Transverse colon (tissue), 4 donors: ENCODE measurements at regions not wholly inside any gene's neighbourhood (a gene's known extent, or its start where the extent isn't known, plus 50 kb on each side); places are given as distances from the start of the nearest gene placed in this dataset.

ENCODE experiments used
- DNase-seq: peaks from one replicate; pipeline ENCODE4 v3.0.0-alpha.2; 2019
- H3K27ac ChIP-seq, 4 donors: fragments of 200-600 bp; sonication (generic); 2 replicates each; pipeline ENCODE4 v1.5.1; 2016 to 2018; ENCODE audit warnings: inconsistent platforms in 4 of 4
- H3K27me3 ChIP-seq: fragments of 200-600 bp; sonication (generic); 2 replicates; pipeline ENCODE4 v1.5.1; 2017; ENCODE audit warnings: inconsistent platforms
- H3K36me3 ChIP-seq, 4 donors: fragments of 200-600 bp; sonication (generic); 2 replicates each; pipeline ENCODE4 v1.5.1; 2017 to 2019; ENCODE audit warnings: inconsistent platforms in 4 of 4
- H3K4me1 ChIP-seq, 4 donors: fragments of 200-600 bp; sonication (generic); 2 replicates each; pipeline ENCODE4 v1.5.1; 2017 to 2020; ENCODE audit warnings: inconsistent platforms in 4 of 4
- H3K4me3 ChIP-seq, 4 donors: fragments of 200-600 bp; sonication (generic); 1 replicate in 1 of 4; 2 replicates in 3 of 4; pipeline versions ENCODE4 v1.5.1 to v1.6.1; 2017 to 2019; ENCODE audit warnings: inconsistent platforms in 4 of 4
- H3K9me3 ChIP-seq, 2 donors: fragments of 200-600 bp; sonication (generic); 2 replicates each; pipeline ENCODE4 v1.5.1; 2017 to 2019; ENCODE audit warnings: inconsistent platforms in 2 of 2
- CTCF ChIP-seq, 5 experiments: fragments of 200-600 bp in 3 of 5; fragments of 450-650 bp in 2 of 5; sonication (generic) in 3 of 5; IDR thresholded peaks; 1 replicate in 2 of 5; 2 replicates in 3 of 5; pipeline ENCODE4 v1.5.1; 2016 to 2017; ENCODE audit warnings: antibody characterized with exemption in 5 of 5, inconsistent platforms in 3 of 5, mild to moderate bottlenecking in 2 of 5, moderate library complexity in 1 of 5
- EP300 ChIP-seq: sonication (generic); formaldehyde crosslinking; IDR thresholded peaks from one replicate; pipeline ENCODE4 v1.6.1; 2017; ENCODE audit warnings: antibody characterized with exemption, low read depth
- POLR2A ChIP-seq: fragments of 450-650 bp; IDR thresholded peaks from one replicate; pipeline ENCODE4 v1.6.1; 2016; ENCODE audit warnings: antibody characterized with exemption, mild to moderate bottlenecking, moderate library complexity
- POLR2AphosphoS5 ChIP-seq, 3 donors: sonication (generic); formaldehyde crosslinking; IDR thresholded peaks; one replicate each; pipeline ENCODE4 v1.6.1; 2016; ENCODE audit warnings: antibody characterized with exemption in 3 of 3
- WGBS, 2 donors: methylation state at CpG; one replicate each; pipeline ENCODE4 v1.1.5; 2018; ENCODE audit warnings: low coverage in 1 of 2; 5-methylcytosine and 5-hydroxymethylcytosine counted together
- in situ Hi-C, 4 donors: fragments of 200-750 bp; cut with MboI; loops; one replicate each; pipeline versions ENCODE4 v1.15.0 to v1.15.1; 2017; ENCODE audit warnings: low sequenced_read_pairs in 3 of 4, low pct_ligation_motif_present in 1 of 4, low pct_unique_long_range_greater_than_20kb in 1 of 4
- intact Hi-C: fragments of 100-400 bp; cut with DNase I; formaldehyde crosslinking; loops from one replicate; pipeline ENCODE4 v1.15.1; 2023; ENCODE audit warnings: low total_unique reads

GRCh38 chr18:54716586-54716985 is 111.7 kb upstream of the RAB27B start:
- intact Hi-C loops: no loop called here
- Histone ChIP-seq H3K9me3 (no peaks in the 10 kb centered on the region), H3K4me1 (peaks cover 0 to 10% (median 6%) of the 10 kb centered on the region in 4 donors), H3K27me3 (no peaks in the 10 kb centered on the region), H3K36me3 (no peaks in the 10 kb centered on the region), H3K27ac (no peak overlapping the region), H3K4me3 (no peak overlapping the region)
- TF ChIP-seq EP300: no peak
- TF ChIP-seq POLR2AphosphoS5 (IDR thresholded peaks at IDR 0.05): no peak
- no peak for TF ChIP-seq CTCF (IDR thresholded peaks at IDR 0.05)
- TF ChIP-seq POLR2A: no peak
- no peak for DNase-seq
- WGBS, 2 donors: 33 to 54% methylated on average over 1 to 2 of the region's 2 CpGs
- in situ Hi-C loops: no loop called here

GRCh38 chr18:54717673-54718407 is 110.4 kb upstream of the RAB27B start:
- H3K27ac ChIP-seq: no peak overlapping the region
- no peaks in the 10 kb centered on the region for H3K36me3 ChIP-seq
- H3K9me3 ChIP-seq: no peaks in the 10 kb centered on the region
- H3K27me3 ChIP-seq: no peaks in the 10 kb centered on the region
- no peak for DNase-seq
- no peak for TF ChIP-seq CTCF (IDR thresholded peaks at IDR 0.05)
- TF ChIP-seq EP300: no peak
- no peak for TF ChIP-seq POLR2A
- TF ChIP-seq POLR2AphosphoS5 (IDR thresholded peaks at IDR 0.05): no peak
- H3K4me1 ChIP-seq: peaks cover 0 to 3% (median under 1%) of the 10 kb centered on the region in 4 donors
- in situ Hi-C loops: no loop called here
- 36 to 53% methylated on average over 4 to 14 of the region's 14 CpGs for WGBS, 2 donors
- no peak overlapping the region for H3K4me3 ChIP-seq
- intact Hi-C loops: no loop called here

- no peak for DNase-seq
- no peak for TF ChIP-seq CTCF (IDR thresholded peaks at IDR 0.05)
- TF ChIP-seq POLR2AphosphoS5 (IDR thresholded peaks at IDR 0.05): no peak
- TF ChIP-seq POLR2A: no peak
- TF ChIP-seq EP300: no peak
- Histone ChIP-seq H3K36me3 (no peaks in the 10 kb centered on the region), H3K4me3 (no peak overlapping the region), H3K27me3 (no peaks in the 10 kb centered on the region), H3K27ac (no peak overlapping the region), H3K4me1 (no peaks in the 10 kb centered on the region), H3K9me3 (no peaks in the 10 kb centered on the region)
- in situ Hi-C loops: no loop called here
- WGBS, 2 donors: 35% methylated on average over 1 of the region's 1 CpG; no CpG with 5 or more reads in 1 of the 2 donors
- intact Hi-C loops: no loop called here
Observed at GRCh38 chr18:54718408-54718773, 109.9 kb upstream of the RAB27B start.

- DNase-seq: no peak
- Histone ChIP-seq H3K27ac (no peak overlapping the region), H3K36me3 (no peaks in the 10 kb centered on the region), H3K4me1 (no peaks in the 10 kb centered on the region), H3K27me3 (no peaks in the 10 kb centered on the region), H3K4me3 (no peak overlapping the region), H3K9me3 (no peaks in the 10 kb centered on the region)
- 57 to 73% methylated on average over 1 of the region's 1 CpG for WGBS, 2 donors
- TF ChIP-seq EP300 (no peak), POLR2A (no peak), POLR2AphosphoS5 (IDR thresholded peaks at IDR 0.05) (no peak), CTCF (IDR thresholded peaks at IDR 0.05) (no peak)
- in situ Hi-C loops (no loop called here), intact Hi-C loops (no loop called here)
Observed at GRCh38 chr18:54720620-54721019, 107.7 kb upstream of the RAB27B start.
